CD1c-positive myeloid dendritic cell (primary cell): ENCODE measurements at regions not wholly inside any gene's neighbourhood (a gene's known extent, or its start where the extent isn't known, plus 50 kb on each side); places are given as distances from the start of the nearest gene placed in this dataset.
"Not testable (repeated sequence)": the region's sequence is repeated elsewhere in the genome, so short reads cannot be mapped to it uniquely, and the experiment has no call there.

ENCODE experiments used
- DNase-seq: peaks from one replicate; pipeline ENCODE4 v3.0.0-alpha.2; 2016; ENCODE audit errors: extremely low spot score

DNA sequence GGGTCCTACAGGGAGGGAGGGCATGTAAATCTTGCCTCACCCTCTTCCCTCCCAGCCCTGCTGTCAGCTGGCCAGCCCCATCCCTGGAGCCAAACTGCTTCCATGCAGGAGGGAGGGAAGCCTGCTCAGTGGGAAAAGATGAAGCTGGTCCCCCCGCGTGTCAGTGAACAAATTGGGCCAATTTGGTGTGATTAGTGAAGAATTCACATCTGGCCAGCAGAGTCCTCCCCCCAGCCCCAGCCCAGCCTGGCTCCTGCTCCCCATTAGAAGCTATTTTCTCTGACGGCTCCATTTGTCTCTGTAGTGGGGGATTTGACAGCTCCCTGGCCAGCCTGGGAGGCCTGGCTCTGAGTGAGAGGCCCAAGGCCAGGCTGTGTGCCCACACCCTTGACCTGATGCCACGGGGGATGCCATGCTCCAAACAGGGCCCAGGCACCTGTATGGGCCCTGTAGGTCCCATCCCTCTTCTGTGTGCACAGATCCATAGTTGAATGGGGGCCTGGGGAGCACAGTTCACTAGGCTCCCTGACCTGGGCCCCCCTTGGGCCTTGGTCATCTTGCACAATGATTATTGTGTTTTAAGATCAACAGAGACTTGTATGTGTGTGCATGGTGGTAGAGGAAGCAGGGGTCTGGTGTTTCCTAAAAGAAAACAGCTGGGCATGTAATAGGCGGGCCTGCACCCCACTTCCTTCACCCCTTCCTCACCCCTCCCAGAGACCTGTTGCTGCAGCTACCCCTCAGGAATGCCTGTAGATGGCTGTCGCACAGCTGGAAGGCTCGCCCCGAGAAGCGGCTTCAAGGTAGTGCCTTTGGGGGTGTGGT, 50.7 kb upstream of the TAC4 start:
- no peak for DNase-seq

DNA sequence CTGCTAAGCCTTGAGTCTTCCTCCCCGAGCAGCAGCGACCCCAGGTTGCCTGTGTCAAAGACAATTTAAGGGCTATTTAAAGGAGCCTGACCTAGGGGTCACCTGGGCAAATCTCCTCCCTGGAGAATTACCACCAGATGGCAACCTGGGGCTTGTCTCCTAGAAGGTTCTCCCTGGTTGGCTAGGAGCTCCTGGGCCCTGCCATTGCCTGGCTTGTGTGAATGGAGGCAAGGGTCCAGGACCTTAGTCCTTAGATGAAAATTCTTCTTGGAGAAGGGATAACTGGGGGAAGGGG, 51.3 kb upstream of the TAC4 start:
- no peak for DNase-seq

DNA sequence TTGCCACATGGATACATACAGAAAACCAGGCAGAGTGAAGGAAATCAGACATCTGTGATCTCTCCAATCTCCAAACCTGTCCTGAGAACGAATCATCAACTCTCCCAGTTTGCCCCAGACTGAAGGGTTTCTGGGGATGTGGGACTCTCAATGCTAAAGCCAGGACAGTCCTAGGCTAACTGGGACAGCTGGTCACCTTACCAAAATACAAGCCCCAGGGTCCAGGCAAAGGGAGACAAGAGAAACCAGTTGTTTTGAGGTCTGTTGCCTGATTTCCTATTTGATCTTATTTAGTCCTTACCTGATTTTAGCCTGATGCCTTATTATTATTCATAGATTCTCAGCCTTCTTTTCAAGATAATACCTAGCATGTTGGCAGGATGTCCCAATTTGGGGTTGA, 51.7 kb upstream of the TAC4 start:
- DNase-seq: no peak

DNA sequence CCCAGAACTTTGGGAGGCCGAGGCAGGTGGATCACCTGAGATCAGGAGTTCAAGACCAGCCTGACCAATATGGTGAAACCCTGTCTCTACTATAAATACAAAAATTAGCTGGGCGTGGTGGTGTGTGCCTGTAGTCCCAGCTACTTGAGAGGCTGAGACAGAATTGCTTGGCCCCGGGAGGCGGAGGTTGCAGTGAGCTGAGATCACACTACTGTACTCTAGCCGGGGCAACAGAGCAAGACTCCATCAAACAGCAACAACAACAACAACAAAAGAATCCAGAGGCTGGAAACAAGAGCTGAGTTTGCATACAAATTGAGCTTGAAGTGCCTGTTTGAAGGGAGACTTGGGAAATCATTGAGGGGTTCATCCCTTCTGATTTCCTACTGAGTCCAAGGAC, 52.9 kb upstream of the TAC4 start:
- DNase-seq: not testable (repeated sequence)

DNA sequence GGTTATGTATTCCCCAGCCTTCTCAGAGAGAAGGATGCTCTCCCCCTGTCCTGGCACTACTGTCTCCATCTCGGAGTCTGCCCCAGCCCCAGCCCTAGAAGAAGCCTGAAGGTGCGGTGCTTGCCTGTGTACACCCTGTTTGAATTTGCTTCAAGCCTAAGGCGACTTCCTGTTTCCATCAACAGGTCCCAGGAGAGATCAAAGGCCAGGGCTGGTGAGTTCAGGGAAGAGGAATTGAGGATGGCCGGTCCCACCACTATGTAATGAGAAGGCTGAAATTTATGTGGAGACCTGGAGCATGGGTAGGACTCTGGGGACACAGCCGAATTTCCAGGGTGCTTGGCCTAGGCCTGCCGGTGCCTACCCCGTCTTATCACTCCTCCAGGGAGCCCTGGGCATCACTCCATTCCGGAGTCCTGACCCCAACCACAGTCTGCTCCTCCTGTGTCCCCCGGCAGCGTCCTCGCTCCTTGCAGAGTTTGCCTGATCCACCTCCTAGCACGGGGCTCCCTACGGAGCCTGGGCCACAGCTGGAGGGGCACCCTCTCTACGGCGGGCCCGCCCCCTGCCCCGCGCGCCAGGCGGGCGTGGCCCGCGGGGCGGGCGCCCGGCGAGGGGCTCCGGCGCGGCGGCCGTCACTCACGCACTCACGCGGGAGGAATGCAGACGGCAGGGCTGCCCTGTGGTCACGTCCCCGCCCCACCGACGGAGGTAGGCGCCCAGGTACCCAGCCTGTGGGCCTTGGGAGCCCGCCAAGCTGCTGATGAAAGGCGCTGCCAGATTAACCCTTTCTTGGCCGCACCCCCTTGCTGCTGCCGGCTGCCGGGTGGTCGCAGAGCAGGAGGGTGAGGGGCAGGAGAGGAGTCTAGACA, 53.8 kb upstream of the TAC4 start:
- DNase-seq: no peak

DNA sequence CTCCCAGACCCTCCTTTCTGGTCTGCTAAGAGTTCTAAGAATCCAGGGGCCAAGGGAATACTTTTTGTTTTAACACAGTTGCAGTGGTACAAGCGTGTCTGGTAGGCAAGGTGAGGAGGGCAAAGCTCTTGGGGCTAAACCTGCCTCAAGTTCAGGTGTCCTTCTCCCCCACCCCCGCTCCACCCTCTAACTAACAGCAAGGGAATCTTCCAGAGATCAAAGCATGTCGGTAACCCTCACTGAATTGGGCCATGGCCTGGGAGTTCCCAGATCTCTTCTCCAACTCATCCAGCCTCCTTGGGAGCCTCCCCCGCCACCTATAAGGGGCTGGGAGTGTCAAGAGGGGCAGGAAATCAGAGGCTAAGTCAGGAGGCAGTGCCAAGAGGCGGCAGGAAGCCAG, 55.7 kb upstream of the TAC4 start:
- DNase-seq: no peak

DNA sequence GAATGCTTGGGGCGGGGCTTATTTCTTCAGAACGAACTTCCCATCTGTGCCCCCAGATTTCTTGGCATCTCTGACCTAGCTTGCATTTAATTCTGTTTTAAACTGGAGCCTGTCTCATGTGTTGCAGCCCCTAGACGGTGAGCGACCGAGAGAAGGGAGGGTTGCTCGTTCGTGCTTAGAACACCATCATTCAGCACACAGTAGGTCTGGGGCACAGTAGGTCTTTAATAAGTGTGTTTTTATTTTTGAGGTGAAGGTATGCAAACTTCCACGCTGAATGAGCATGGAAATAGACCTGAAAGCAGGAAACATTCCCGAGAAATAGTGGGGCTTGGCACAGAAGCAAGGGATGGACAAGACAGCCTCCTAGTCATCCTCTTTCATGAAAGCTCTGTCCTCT, 57.0 kb upstream of the TAC4 start:
- DNase-seq: no peak

DNA sequence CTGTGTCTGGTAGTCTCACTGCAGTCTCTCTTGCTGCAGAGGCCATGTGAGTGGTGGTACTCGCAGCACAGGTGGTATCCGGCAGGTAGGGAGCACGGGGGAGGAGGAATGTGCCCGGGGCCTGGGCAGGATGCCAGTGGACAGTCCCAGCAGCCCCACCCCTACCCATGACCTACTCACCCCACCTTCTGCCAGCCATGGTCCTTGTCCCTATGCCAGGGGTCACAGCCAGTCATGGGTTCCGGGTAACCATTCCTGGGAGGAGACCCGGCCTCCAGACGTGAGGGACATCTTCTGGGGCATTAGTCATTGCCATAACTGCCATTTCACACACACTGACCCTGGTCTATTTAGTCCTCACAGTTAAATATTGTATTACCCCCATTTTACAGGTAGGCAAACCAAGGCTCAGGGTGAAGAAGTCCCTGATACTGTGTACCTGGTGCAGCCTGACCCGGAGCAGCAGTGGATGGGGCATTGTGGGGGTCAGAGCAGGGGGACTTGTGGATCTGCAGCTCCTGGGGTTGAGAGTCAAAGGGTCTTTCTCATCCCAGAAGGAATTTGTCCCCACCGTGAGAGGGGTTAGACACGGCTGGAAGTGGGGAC, 58.8 kb upstream of the TAC4 start:
- no peak for DNase-seq

DNA sequence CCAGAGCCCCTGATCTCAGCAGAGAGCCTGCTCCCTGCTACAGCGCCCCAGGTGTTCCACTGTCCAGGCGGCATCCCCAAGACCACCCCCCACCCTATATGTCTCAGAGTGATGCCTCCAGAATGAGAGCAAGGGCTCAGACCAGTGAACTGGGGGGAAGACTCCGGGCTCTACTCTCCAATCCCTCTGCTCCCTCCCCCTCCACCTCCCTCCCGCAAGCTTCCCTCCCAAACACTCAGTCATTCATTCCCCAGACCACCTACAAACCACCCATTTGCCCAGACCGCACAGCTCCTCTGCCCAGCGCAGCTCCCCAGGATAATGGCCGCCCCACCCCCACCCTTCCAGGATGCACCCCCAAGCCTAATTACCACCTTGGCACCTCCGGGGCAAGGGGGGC, 59.4 kb upstream of the TAC4 start:
- DNase-seq: no peak

DNA sequence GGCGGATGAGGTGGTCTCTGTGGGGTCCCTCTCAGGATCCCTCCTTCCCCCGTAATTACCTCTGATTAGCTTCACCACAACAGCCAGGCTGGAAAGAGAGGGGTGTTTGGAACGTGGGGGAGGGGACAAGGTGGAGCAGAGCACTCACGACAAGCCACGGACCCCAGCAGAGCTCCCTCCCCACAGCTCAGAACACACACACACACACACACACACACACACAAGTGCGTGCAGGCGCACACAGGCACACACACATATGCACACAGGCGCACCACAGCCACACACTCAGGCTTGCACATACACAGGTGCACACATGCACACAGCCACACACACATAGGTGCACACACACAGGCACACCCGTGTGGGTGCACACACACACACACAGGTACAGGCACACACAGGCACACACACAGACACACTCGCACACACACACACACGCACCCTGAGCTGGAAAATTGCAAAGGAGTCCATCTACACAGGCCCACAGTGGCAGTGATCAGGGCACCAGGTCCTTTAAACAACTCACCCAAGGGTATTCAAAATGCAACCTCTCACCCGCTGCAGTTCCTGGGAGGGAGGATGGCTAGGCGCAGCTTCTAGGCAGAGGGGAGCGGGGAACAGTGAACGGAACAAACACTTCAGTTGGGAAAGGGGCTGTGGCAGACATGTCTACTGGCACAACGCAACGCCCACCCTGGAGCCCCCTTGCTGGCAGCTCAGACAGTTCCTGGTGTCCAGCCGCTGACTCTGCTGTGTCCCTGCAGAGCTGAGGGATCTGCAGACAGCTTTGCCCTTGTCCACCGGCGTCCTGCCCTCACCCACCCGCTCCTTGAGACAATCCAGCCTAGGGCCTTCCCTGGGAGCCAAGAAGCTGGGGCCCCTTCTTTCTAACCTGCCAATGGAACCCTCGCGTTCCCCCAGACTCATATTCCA, 59.9 kb upstream of the DLX4 start:
- DNase-seq: no peak

DNA sequence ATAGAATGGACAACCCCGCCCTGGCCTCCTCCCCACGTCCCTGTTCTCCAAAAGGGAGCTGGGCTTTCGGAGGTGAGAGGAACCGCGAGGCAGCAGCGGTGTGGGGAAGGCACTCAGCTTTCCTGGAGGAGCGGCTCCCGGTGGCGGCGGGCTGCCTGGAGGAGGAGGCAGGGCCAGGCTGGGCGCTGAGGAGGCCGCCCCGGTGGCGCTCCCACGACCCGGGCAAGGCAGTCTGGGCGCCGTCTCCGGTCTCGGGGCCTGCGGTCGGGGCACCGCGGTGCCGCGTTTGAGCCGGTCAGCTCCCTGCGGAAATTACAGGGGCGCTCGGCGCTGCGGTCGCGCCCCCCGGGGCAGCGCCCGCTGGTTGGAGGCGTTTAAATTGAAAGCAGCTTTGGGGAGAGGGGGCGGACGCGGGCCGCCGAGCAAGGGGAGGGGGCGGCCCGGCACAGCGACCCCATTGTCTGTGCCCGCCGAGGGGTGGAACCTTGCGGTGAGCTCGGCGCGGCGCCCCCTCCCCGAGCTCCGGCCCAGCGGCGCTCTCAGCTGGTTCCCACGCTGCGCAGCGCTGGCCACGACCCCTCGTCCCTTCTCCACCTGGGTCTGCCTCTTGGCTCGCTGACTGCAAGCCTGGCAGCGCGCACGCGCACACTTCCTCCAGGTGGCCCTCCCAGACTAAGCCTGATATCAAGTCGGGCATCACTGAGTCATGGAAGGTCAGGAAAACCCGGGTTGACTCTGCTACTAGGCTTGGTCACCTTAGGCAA, 58.7 kb upstream of the DLX4 start:
- no peak for DNase-seq

DNA sequence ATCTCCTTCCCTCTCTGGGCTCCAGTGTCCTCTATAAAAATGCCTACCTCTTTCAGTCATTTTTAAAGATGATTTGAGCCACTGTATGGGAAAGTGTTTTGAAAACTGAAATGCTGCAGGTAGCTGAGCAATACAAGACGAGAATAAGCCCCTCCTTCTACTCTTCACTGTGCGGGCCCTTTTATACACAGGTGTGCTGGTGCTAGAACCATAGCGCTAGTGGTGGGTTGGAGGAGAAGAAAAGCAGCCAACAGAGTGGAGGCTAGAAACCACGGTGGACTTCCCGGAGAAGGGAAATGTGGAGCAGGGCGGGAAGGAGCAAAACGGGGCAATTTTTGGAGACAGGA, 58.2 kb upstream of the DLX4 start:
- DNase-seq: no peak

DNA sequence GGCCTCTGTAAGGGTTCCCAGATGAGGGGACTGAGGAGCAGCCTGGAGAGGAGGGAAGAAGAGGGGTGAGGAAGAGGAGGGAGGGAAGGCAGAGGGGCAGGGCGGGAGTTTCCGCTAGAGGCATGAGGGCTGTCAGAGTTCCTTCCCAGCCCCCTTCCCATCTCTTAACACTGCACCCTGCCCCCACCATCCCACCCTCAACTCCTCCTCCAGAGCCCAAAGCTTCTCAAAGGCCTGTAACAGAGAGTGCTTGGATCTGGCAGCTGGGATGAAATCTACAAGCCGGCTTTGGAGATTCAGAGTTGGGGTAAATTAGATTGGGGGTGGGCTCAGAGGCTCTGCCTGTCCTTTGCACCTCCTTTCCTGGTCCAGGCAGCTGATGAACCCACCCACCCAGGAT, 57.3 kb upstream of the DLX4 start:
- DNase-seq: no peak

DNA sequence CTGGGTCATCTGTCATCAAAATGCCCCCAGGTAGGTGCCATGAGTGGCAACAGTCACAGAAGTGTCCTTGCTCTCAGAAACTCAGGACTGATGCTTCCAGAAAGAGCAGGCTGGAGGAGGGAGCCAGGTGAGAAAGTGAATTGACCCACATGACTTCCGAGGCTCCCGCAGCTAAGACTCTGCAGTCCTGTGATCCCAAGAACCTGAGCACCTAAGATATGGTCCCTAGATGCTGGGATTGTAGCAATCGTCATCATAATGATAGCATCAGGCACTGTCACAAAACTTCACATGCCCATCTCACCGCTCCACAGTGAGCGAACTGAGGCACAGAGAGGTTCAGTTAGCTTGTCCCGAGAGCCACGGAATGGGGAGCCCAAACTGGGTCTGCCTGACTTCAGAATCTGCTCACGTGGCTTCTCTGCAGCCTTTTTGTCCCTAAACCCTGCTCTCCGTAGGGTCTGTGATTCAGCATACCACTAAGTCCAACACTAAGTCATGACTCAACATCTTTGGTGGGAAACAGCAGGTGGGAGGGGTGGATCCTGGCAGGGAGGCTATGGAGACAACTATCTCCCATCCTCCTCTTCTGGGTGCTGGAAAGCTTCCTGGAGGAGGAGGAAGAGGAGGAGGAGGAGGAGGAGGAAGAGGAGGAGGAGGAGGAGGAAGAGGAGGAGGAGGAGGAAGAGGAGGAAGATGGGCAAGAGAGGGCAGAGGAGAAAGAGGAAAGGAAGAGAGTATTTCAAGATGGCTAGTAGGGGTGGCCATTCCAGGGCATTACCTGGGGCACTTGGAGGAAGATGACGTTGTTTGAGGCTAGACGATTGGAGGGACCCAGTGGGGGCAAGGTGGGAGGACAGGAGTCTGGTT, 55.5 kb upstream of the DLX4 start:
- DNase-seq: no peak

DNA sequence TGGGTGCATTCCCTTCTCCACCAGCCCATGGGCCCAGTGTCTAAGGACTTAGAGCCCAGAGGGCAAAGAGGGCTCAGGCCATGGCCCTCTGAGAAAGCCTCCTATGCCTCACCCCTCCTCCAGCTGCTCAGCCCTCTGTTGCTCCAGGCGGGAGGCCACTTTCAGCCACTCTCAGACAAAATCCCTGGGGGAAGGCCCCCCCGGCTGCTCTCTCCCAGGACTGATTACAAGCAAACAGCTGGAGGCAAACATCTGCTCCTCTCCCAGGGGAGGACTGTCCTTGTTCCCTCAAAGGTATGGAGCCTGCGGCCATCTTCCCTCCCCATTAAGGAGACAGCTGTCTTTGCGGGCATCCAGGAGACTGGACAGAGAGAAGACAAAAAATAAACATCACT, 54.9 kb upstream of the DLX4 start:
- no peak for DNase-seq

DNA sequence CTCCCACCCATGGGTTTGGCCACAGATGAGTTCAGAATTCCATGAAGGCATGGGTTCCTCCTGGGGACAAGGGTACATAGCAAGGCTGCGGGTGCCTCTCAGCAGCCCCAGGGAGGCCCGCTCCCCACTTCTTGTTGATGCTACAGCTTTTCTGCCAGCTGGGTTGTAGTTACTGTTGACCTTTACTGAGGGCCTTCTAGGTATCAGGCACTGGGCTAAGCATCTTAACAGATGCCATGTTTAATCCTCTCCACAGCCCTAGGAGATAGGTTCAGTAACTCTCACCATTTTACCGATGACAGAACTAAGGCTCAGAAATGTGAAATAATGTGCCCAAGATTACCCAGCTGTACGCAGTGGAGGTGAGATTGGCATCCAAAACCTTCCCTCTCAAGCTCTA, 54.3 kb upstream of the DLX4 start:
- no peak for DNase-seq

DNA sequence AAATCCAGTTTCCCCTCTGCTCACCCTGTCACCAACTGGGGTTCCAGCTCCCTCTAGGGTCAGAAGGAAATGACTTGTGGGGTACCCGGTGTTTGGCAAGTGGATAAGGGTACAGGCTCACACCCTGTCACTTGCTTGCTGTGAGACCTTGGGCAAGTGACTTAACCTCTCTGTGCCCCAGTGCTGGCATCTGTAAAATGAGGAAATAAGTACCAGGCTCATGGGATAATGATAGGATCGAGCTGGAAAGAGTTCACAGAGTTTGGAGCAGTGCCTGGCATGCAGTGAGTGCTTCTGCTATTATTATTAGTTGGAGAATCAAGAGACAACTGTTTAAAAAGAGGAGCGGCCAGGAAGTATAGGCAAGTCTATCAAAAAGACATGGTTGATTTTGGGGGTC, 53.7 kb upstream of the DLX4 start:
- no peak for DNase-seq

DNA sequence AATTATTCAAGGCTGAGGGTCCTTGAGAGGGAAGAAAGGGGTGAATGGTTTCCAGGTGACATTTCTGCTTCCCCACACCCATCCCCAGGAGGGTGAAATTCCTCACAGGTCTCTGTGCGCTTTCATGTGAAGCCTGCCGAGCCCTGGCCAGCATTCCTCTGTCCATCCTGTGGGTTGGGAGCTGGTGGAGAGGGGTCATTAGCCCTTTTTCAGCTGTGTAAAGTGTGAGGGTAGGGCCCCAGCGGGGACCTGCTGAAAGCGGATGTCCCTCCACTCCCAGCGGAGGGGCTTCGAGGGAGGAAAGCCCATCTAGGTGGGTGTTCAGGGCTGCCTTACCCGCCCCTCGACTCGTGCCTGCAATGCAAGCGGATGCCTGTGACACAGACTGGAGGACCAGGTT, 53.3 kb upstream of the DLX4 start:
- DNase-seq: no peak

DNA sequence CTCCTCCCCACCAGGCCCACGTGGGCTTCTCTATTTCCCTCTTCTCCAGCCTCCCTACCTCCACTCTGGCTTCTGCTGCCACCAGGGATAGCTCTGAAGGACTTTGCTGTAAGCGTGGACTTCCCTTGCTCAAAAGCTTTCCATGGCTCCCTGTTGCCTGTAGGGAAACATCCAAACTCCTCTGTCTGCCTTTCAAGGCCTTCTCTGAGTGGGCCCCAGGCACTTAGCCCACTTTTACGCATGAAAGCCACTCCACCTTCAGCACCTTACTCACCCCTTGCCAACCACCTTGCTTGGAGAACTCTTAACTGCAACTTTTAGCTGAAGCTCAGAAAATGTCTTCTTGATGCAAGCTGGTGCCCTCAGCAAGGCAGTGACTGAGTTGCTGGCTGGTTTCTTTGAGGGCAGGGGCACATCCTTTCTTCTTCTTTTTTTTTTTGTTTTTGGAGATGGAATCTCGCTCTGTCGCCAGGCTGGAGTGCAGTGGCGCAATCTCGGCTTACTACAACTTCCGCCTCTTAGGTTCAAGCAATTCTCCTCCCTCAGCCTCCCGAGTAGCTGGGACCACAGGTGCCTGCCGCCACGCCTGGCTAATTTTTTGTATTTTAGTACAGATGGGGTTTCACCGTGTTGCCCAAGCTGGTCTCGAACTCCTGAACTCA, 52.0 kb upstream of the DLX4 start:
- DNase-seq: peak; percentile 11

DNA sequence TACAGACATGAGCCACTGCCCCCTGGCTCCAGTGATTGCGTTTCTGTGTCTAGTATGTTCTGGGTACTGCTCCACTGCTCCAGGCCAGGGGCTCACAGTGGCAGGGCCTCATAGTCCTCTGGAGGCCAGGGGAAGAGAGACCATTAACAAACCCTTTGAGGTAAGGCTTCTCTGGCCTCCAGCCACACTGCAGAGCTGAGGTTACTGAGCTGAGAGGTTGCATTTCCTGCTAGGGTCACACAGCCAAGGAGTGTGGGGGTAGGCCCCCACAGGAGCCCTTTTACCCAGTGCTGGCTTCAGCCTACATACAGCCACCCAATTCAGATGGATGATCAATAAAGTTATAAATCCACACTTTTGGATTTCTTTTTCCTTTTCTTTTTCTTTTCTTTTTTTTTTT, 50.4 kb upstream of the DLX4 start:
- DNase-seq: no peak
